Activated CD4-positive, alpha-beta memory T cell treated with anti-CD3 and anti-CD28 coated beads, Interleukin-2, amount 10 ng/mL, durations not matched to agents 7 days and 5 days (primary cell): ENCODE measurements at regions not wholly inside any gene's neighbourhood (a gene's known extent, or its start where the extent isn't known, plus 50 kb on each side); places are given as distances from the start of the nearest gene placed in this dataset.
"Not testable (repeated sequence)": the region's sequence is repeated elsewhere in the genome, so short reads cannot be mapped to it uniquely, and the experiment has no call there.

Experiments
- CTCF ChIA-PET: fragments of 350-600 bp; sonication (Branson Sonifier 250); formaldehyde crosslinking; loops from one replicate; lab custom pipeline; 2021; ENCODE audit warnings: antibody characterized with exemption, inconsistent platforms; lab: Charles Lee
- POLR2A ChIA-PET: fragments of 350-600 bp; sonication (Branson Sonifier 250); formaldehyde crosslinking; loops from one replicate; lab custom pipeline; 2021; ENCODE audit warnings: antibody characterized with exemption; lab: Charles Lee
- DNase-seq: peaks from one replicate; pipeline ENCODE4 v3.0.0-alpha.2; 2020
- H3K27ac Mint-ChIP-seq: one replicate; pipeline ENCODE4 v1.8.0; 2021; ENCODE audit warnings: mild to moderate bottlenecking, mixed read lengths
- H3K27me3 Mint-ChIP-seq: one replicate; pipeline ENCODE4 v1.8.0; 2021; ENCODE audit warnings: mixed read lengths
- H3K36me3 Mint-ChIP-seq: one replicate; pipeline ENCODE4 v1.8.0; 2021; ENCODE audit warnings: low read depth, mixed read lengths
- H3K4me1 Mint-ChIP-seq: one replicate; pipeline ENCODE4 v1.8.0; 2021; ENCODE audit warnings: mixed read lengths
- H3K4me3 Mint-ChIP-seq: one replicate; pipeline ENCODE4 v1.8.0; 2021; ENCODE audit warnings: mild to moderate bottlenecking, mixed read lengths
- H3K9me3 Mint-ChIP-seq: one replicate; pipeline ENCODE4 v1.8.0; 2021; ENCODE audit warnings: mixed read lengths

- Mint-ChIP-seq H3K9me3 (no peaks in the 10 kb centered on the region), H3K27me3 (no peaks in the 10 kb centered on the region), H3K27ac (no peak overlapping the region), H3K36me3 (no peaks in the 10 kb centered on the region), H3K4me3 (no peak overlapping the region), H3K4me1 (no peaks in the 10 kb centered on the region)
- no peak for DNase-seq
- POLR2A ChIA-PET, result no interaction called here
- CTCF ChIA-PET, result no interaction called here
These were observed 75.4 kb upstream of the EEF1E1 start for GRCh38 chr6:8177721-8178120.

GRCh38 chr6:8175046-8175777 lies 72.9 kb upstream of the EEF1E1 start:
- Mint-ChIP-seq H3K4me3 (no peak overlapping the region), H3K4me1 (no peaks in the 10 kb centered on the region), H3K27ac (no peak overlapping the region), H3K36me3 (no peaks in the 10 kb centered on the region), H3K9me3 (no peaks in the 10 kb centered on the region), H3K27me3 (no peaks in the 10 kb centered on the region)
- DNase-seq, result no peak
- ChIA-PET CTCF (no interaction called here), POLR2A (no interaction called here)

GRCh38 chr6:8174571-8174970 lies 72.2 kb upstream of the EEF1E1 start:
- POLR2A ChIA-PET, result no interaction called here
- Mint-ChIP-seq H3K4me3 (no peak overlapping the region), H3K27ac (no peak overlapping the region), H3K9me3 (no peaks in the 10 kb centered on the region), H3K4me1 (no peaks in the 10 kb centered on the region), H3K27me3 (no peaks in the 10 kb centered on the region), H3K36me3 (no peaks in the 10 kb centered on the region)
- CTCF ChIA-PET, result no interaction called here
- no peak for DNase-seq

- H3K27ac Mint-ChIP-seq, result no peak overlapping the region
- no peaks in the 10 kb centered on the region for H3K9me3 Mint-ChIP-seq
- POLR2A ChIA-PET, result no interaction called here
- H3K36me3 Mint-ChIP-seq, result no peaks in the 10 kb centered on the region
- H3K27me3 Mint-ChIP-seq, result no peaks in the 10 kb centered on the region
- DNase-seq, result no peak
- CTCF ChIA-PET, result no interaction called here
- H3K4me1 Mint-ChIP-seq, result no peaks in the 10 kb centered on the region
- no peak overlapping the region for H3K4me3 Mint-ChIP-seq
These were observed 70.2 kb upstream of the EEF1E1 start for GRCh38 chr6:8172530-8172929.

- ChIA-PET POLR2A (no interaction called here), CTCF (no interaction called here)
- Mint-ChIP-seq H3K36me3 (no peaks in the 10 kb centered on the region), H3K27me3 (no peaks in the 10 kb centered on the region), H3K27ac (no peak overlapping the region), H3K4me1 (no peaks in the 10 kb centered on the region), H3K9me3 (no peaks in the 10 kb centered on the region), H3K4me3 (no peak overlapping the region)
- DNase-seq, result no peak
These were observed 68.4 kb upstream of the EEF1E1 start for GRCh38 chr6:8170754-8171153.

GRCh38 chr6:8170245-8170644 lies 67.9 kb upstream of the EEF1E1 start:
- ChIA-PET POLR2A (no interaction called here), CTCF (no interaction called here)
- no peaks in the 10 kb centered on the region for H3K36me3 Mint-ChIP-seq
- H3K4me1 Mint-ChIP-seq, result no peaks in the 10 kb centered on the region
- no peak overlapping the region for H3K4me3 Mint-ChIP-seq
- no peak for DNase-seq
- H3K27me3 Mint-ChIP-seq, result no peaks in the 10 kb centered on the region
- H3K27ac Mint-ChIP-seq, result no peak overlapping the region
- no peaks in the 10 kb centered on the region for H3K9me3 Mint-ChIP-seq

GRCh38 chr6:8166156-8166555 lies 63.8 kb upstream of the EEF1E1 start:
- ChIA-PET CTCF (no interaction called here), POLR2A (no interaction called here)
- H3K27me3 Mint-ChIP-seq, result no peaks in the 10 kb centered on the region
- no peak for DNase-seq
- H3K36me3 Mint-ChIP-seq, result no peaks in the 10 kb centered on the region
- no peak overlapping the region for H3K27ac Mint-ChIP-seq
- H3K4me1 Mint-ChIP-seq, result no peaks in the 10 kb centered on the region
- H3K9me3 Mint-ChIP-seq, result no peaks in the 10 kb centered on the region
- H3K4me3 Mint-ChIP-seq, result no peak overlapping the region

- H3K9me3 Mint-ChIP-seq, H3K36me3 Mint-ChIP-seq, H3K27me3 Mint-ChIP-seq, DNase-seq, H3K27ac Mint-ChIP-seq, H3K4me3 Mint-ChIP-seq, CTCF ChIA-PET, POLR2A ChIA-PET, H3K4me1 Mint-ChIP-seq: not testable (repeated sequence)
These were observed 62.7 kb upstream of the EEF1E1 start for GRCh38 chr6:8165008-8165407.

GRCh38 chr6:8164281-8164680 lies 61.9 kb upstream of the EEF1E1 start:
- H3K36me3 Mint-ChIP-seq, CTCF ChIA-PET, H3K27ac Mint-ChIP-seq, POLR2A ChIA-PET, DNase-seq, H3K9me3 Mint-ChIP-seq, H3K27me3 Mint-ChIP-seq, H3K4me1 Mint-ChIP-seq, H3K4me3 Mint-ChIP-seq: not testable (repeated sequence)

- POLR2A ChIA-PET, result no interaction called here
- no peak overlapping the region for H3K4me3 Mint-ChIP-seq
- peaks cover 8% of the 10 kb centered on the region for H3K27me3 Mint-ChIP-seq
These were observed 57.6 kb upstream of the EEF1E1 start for GRCh38 chr6:8159966-8160365.

GRCh38 chr6:8157839-8158238 lies 55.5 kb upstream of the EEF1E1 start:
- peaks cover 10% of the 10 kb centered on the region for H3K27me3 Mint-ChIP-seq
- ChIA-PET POLR2A (no interaction called here), CTCF (no interaction called here)
- H3K4me1 Mint-ChIP-seq, result no peaks in the 10 kb centered on the region
- H3K9me3 Mint-ChIP-seq, result no peaks in the 10 kb centered on the region
- no peak overlapping the region for H3K27ac Mint-ChIP-seq
- no peak for DNase-seq
- H3K4me3 Mint-ChIP-seq, result no peak overlapping the region
- H3K36me3 Mint-ChIP-seq, result no peaks in the 10 kb centered on the region

More at GRCh38 chr6:8159966-8160365, 57.6 kb upstream of the EEF1E1 start:
- CTCF ChIA-PET, result no interaction called here
- no peak for DNase-seq
- H3K36me3 Mint-ChIP-seq, result no peaks in the 10 kb centered on the region
- H3K27ac Mint-ChIP-seq, result no peak overlapping the region
- no peaks in the 10 kb centered on the region for H3K9me3 Mint-ChIP-seq
- no peaks in the 10 kb centered on the region for H3K4me1 Mint-ChIP-seq

GRCh38 chr6:8155259-8156012 lies 53.1 kb upstream of the EEF1E1 start:
- CTCF ChIA-PET, result no interaction called here
- Mint-ChIP-seq H3K27me3 (peaks cover 10% of the 10 kb centered on the region), H3K4me3 (no peak overlapping the region), H3K36me3 (no peaks in the 10 kb centered on the region), H3K9me3 (no peaks in the 10 kb centered on the region), H3K4me1 (no peaks in the 10 kb centered on the region), H3K27ac (no peak overlapping the region)
- POLR2A ChIA-PET, result no interaction called here
- DNase-seq, result no peak
